ENCODE measurements at regions not wholly inside any gene's neighbourhood (a gene's known extent, or its start where the extent isn't known, plus 50 kb on each side); places are given as distances from the start of the nearest gene placed in this dataset.
"Not testable (repeated sequence)": the region's sequence is repeated elsewhere in the genome, so short reads cannot be mapped to it uniquely, and the experiment has no call there.

DNA sequence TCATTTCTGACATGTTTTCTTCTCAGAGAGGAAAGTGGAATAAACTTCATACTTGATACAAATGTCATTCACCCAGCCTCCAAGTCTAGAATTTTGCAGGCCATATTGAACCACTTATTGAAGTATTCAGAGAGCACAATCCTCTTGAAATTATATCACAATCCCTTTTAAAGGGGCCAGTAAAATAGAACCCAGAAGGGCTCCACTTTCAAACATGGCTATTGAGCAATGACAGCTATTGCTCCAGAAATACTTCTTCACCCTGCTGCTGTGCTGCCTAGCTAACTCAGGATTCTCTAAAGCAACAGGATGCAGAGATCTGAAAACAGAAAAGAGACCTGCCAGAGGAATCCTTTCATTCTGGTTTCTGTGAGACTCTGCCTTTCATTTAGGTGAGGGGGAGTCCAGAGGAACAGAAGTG is 275.0 kb upstream of the CDH5 start:
- no peak for DNase-seq (ENCODE audit: low read depth)
- TF ChIP-seq, protein P1, sequence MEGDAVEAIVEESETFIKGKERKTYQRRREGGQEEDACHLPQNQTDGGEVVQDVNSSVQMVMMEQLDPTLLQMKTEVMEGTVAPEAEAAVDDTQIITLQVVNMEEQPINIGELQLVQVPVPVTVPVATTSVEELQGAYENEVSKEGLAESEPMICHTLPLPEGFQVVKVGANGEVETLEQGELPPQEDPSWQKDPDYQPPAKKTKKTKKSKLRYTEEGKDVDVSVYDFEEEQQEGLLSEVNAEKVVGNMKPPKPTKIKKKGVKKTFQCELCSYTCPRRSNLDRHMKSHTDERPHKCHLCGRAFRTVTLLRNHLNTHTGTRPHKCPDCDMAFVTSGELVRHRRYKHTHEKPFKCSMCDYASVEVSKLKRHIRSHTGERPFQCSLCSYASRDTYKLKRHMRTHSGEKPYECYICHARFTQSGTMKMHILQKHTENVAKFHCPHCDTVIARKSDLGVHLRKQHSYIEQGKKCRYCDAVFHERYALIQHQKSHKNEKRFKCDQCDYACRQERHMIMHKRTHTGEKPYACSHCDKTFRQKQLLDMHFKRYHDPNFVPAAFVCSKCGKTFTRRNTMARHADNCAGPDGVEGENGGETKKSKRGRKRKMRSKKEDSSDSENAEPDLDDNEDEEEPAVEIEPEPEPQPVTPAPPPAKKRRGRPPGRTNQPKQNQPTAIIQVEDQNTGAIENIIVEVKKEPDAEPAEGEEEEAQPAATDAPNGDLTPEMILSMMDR (IDR thresholded peaks at IDR 0.05; ENCODE audit: insufficient read depth, low read length, severe bottlenecking) = no peak
- Histone ChIP-seq H3K27me3 (ENCODE audit: control insufficient read depth, insufficient read depth, low read length) (no peaks in the 10 kb centered on the region), H3K4me3 (ENCODE audit: low read depth, low read length) (no peak overlapping the region), H3K36me3 (ENCODE audit: control insufficient read depth, insufficient read depth, low read length) (no peaks in the 10 kb centered on the region)
- no peak for FAIRE-seq

DNA sequence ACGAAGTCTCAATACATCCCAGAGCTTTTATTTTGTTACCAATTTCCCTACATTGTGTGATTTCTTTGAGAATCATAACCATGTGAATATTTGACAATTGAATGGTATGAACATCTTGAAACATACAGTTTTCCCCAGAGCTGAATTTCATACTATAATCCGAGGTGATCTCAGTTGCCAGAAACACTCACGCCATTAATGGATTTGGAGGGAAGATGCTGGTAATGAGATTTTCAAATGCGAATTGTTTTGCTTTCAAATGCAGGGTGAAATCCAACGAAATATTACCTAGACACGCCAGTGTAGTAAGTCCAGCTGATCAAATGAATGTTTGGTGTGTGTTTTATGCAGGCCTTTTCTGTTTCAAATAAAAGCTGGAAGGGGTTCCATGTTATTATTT is 277.8 kb upstream of the CDH5 start:
- TF ChIP-seq, protein P1 (IDR thresholded peaks at IDR 0.05; ENCODE audit: insufficient read depth, low read length, severe bottlenecking) = no peak
- no peaks in the 10 kb centered on the region for H3K36me3 ChIP-seq (ENCODE audit: control insufficient read depth, insufficient read depth, low read length)
- DNase-seq (ENCODE audit: low read depth) (no peak), FAIRE-seq (no peak)
- no peaks in the 10 kb centered on the region for H3K27me3 ChIP-seq (ENCODE audit: control insufficient read depth, insufficient read depth, low read length)
- H3K4me3 ChIP-seq (ENCODE audit: low read depth, low read length) = no peak overlapping the region

DNA sequence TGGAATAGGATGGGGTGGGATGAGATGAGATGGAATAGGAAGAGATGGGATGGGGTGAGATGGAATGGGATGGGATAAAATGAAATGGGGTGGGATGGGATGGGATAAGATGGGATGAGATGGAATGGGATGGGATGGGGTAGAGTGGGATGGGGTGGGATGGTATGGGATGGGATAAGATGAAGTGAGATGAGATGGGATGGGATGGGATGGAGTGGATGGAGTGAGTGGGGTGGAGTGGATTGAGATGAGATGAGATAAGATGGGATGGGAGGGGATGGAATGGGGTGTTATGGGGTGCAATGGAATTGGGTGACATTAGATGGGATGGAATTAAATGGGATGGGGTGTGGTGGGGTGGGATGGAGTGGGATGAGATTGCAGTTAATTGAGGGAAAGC is 279.2 kb upstream of the CDH5 start:
- DNase-seq (ENCODE audit: low read depth) = no peak
- H3K4me3 ChIP-seq (ENCODE audit: low read depth, low read length) = no peak overlapping the region
- peak; percentile 23 for FAIRE-seq
- H3K36me3 ChIP-seq (ENCODE audit: control insufficient read depth, insufficient read depth, low read length) = no peaks in the 10 kb centered on the region
- TF ChIP-seq, protein P1 (IDR thresholded peaks at IDR 0.05; ENCODE audit: insufficient read depth, low read length, severe bottlenecking) = no peak
- no peaks in the 10 kb centered on the region for H3K27me3 ChIP-seq (ENCODE audit: control insufficient read depth, insufficient read depth, low read length)

DNA sequence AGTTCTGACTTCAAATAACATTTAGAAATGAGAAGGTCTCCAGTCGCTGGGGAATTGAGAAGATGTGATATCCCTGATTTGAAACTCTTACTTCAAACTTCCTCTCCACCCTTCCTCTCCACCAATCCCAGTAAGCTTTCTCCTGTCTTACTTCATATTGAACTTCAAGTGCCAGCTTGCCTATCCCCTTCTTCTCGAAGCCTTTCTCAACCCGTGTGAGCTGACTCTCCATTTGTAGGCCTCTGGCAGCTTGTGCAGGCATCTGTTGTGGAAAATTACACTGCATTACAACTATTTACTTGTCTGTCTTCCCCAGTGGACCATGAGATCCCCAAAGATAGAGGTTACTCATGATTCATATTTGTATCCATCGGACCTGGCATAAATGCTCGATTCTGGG is 280.8 kb upstream of the CDH5 start:
- FAIRE-seq (peak; percentile 43), DNase-seq (ENCODE audit: low read depth) (peak; percentile 67)
- TF ChIP-seq, protein P1 (IDR thresholded peaks at IDR 0.05; ENCODE audit: insufficient read depth, low read length, severe bottlenecking) = no peak
- Histone ChIP-seq H3K27me3 (ENCODE audit: control insufficient read depth, insufficient read depth, low read length) (no peaks in the 10 kb centered on the region), H3K4me3 (ENCODE audit: low read depth, low read length) (no peak overlapping the region), H3K36me3 (ENCODE audit: control insufficient read depth, insufficient read depth, low read length) (no peaks in the 10 kb centered on the region)

DNA sequence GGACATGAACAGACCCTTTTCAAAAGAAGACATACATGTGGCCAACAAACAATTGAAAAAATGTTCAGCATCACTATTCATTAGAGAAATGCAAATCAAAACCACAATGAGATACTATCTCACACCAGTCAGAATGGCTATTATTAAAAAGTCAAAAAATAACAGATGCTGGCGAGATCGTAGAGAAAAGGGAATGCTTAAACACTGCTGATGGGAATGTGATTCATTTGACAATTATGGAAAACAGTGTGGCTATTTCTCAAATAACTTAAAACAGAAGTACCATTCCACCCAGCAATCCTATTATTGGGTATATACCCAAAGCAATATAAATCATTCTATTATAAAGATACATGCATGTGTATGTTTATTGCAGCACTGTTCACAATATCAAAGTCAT is 281.8 kb upstream of the CDH5 start:
- not testable (repeated sequence) for FAIRE-seq; DNase-seq (ENCODE audit: low read depth); H3K36me3 ChIP-seq (ENCODE audit: control insufficient read depth, insufficient read depth, low read length); H3K27me3 ChIP-seq (ENCODE audit: control insufficient read depth, insufficient read depth, low read length); H3K4me3 ChIP-seq (ENCODE audit: low read depth, low read length)

DNA sequence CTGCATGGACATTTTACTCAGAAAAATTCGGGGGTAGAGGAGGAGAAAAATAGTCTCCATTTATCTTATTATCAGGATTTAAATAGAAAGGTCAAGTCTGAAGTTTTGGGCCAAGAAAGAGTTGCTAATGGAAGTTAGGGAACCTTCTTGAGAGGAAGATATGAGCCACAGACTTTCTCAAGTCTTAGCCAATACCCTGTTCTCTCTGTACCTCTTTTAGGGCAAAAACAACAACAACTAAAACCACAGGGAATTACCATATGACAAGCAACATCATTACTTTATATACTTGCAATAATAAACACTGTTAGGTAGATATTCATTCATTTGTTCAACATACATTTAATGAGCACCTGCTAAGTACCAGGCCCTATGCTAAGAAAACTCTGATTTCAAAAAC is 282.2 kb upstream of the CDH5 start:
- H3K27me3 ChIP-seq (ENCODE audit: control insufficient read depth, insufficient read depth, low read length) = no peaks in the 10 kb centered on the region
- TF ChIP-seq, protein P1 (IDR thresholded peaks at IDR 0.05; ENCODE audit: insufficient read depth, low read length, severe bottlenecking) = no peak
- H3K4me3 ChIP-seq (ENCODE audit: low read depth, low read length) = no peak overlapping the region
- no peaks in the 10 kb centered on the region for H3K36me3 ChIP-seq (ENCODE audit: control insufficient read depth, insufficient read depth, low read length)
- FAIRE-seq (no peak), DNase-seq (ENCODE audit: low read depth) (no peak)

All from bronchial epithelial cell (primary cell).